CD4-positive, alpha-beta T cell treated with Interleukin-12 subunit alpha and Interleukin-12 subunit beta, for 1 hour (primary cell): ENCODE measurements at regions not wholly inside any gene's neighbourhood (a gene's known extent, or its start where the extent isn't known, plus 50 kb on each side); places are given as distances from the start of the nearest gene placed in this dataset.
"Not testable (repeated sequence)": the region's sequence is repeated elsewhere in the genome, so short reads cannot be mapped to it uniquely, and the experiment has no call there.

Experiments
- DNase-seq: peaks from one replicate; pipeline ENCODE4 v3.0.0-alpha.2; 2020

GRCh38 chr6:140463312-140463710, 1088.9 kb upstream of the CITED2 start:
- DNase-seq, result no peak

DNA sequence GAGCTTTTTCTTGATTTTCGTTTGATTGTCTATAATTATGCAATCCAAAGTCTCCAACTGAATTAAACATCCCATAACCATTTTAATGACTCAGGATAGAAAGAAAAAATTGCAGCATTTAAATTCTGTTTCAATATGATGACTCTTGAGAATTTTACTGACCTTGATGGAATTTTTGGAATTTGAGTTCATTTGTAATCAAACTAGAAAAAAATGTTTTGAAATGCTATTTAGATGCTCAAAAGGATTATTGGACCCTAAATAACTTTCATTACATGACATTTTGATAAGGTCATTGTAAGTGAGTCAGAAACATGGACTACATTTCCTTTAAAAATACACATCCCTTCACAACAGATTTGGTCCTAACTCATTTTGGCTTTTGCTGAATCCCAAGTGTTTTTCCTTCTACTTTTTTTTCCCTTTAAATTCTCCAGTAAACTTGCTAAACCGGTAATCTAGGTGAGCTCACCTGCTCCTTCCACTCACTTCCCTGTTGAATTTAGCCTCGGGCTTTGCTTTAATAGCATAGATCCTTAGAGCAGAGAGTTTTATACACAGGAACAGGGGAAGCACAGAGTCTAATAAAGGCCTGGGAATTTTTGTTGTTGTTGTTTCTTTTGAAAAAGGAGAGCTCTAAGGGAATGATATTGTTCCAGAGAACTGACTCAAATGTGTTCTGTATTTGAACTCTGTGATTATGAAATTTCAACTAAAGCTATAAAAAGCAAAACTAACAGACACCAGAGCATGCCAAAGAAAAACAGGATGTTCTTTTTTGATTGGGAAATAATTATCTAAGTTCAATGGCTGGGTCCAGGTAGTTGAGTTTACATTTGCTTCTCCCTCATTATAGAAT, 1088.2 kb upstream of the CITED2 start:
- DNase-seq, result no peak

DNA sequence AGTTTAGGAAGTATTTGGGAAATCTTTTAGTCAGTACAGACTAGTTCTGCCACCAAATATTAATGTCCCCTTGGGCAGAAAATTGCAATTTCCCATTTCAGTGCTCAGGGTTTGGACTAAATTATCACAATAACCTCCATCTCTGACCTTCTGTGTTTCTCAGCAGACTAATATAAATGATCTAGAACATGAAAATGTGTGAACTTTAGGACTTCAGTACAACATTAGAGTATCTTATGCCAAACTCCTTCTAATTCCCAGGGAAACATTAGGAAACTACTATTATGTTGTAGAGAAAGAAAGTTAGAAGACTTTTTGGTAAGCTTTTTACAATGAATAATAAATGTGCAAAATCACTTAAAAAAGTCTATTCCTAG, 1087.6 kb upstream of the CITED2 start:
- no peak for DNase-seq

DNA sequence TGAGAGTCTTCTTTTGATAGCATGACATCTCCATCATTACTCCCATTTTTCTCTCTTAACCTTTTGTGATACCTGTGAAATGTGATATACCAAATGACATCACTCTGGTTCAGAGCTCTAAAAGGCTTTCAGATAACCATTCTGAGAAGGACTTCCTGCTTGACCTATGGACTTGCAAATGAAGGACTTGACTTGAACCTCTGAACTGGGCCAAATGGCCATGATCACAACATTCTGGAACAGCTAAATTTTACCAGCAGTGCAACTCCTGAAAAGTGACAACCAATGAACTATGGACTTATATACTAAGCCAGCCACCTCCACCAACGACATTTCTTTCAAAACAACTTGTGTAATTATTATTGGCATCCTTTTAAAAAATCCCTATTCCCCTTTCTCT, 1085.8 kb upstream of the CITED2 start:
- DNase-seq, result no peak

DNA sequence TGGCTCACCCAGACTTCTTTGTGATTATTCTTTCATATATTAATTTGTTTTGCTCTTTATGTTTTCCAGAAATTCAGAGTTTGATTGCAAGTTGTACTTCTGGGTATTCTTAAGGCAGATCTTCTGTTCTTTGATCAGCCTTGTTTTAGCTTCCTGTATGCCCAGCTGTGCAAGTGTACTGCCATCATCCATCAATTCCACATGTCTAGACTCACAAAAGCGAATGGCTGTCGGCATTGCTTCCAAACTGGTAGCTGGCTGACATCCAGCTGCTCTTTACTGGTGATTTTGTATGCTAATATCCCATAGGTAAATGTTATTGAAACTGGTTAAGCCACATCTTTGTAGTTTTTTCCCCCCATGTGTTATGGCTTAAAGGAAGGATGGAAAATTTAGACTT, 1084.8 kb upstream of the CITED2 start:
- DNase-seq, result no peak

- DNase-seq, result no peak
These were observed 1071.8 kb upstream of the CITED2 start for GRCh38 chr6:140446241-140446640.

- no peak for DNase-seq
These were observed 1071.1 kb upstream of the CITED2 start for GRCh38 chr6:140445474-140446004.

DNA sequence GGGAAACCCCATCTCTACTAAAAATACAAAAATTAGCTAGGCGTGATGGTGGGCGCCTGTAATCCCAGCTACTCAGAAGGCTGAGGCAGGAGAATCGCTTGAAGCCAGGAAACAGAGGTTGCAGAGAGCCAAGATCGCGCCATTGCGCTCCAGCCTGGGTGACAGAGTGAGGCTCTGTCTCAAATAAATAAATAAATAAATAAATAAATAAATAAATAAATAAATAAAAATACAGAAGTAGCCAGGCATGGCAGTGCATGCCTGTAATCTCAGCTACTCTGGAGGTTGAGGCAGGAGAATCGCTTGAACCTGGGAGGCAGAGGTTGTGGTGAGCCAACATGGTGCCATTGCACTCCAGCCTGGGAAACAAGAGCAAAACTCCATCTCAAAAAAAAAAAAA, 1068.7 kb upstream of the CITED2 start:
- DNase-seq, result not testable (repeated sequence)

DNA sequence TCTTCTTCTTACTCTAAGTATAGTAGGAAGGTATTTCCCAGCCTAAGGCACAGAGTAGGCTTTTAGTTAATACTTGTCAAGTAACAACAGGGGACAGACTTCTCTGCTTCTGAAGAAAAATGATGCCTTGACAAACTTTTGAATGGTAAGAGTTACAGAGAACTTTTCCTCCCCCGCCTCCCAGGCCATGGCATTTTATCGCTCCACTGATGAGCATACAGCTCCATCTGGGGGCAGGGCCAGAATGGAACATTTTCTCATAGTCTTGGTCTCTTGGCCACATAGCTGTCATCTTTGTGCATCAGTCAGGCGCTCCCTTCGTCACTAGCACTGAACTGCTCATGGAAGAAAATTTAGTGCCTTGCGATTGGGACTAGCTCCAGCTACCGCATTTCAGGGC, 1066.8 kb upstream of the CITED2 start:
- peak; percentile 4 for DNase-seq

- DNase-seq, result no peak
These were observed 1065.9 kb upstream of the CITED2 start for GRCh38 chr6:140440223-140440835.

GRCh38 chr6:140438346-140438735, 1063.9 kb upstream of the CITED2 start:
- DNase-seq, result no peak

- no peak for DNase-seq
These were observed 1063.3 kb upstream of the CITED2 start for GRCh38 chr6:140437619-140438345.

DNA sequence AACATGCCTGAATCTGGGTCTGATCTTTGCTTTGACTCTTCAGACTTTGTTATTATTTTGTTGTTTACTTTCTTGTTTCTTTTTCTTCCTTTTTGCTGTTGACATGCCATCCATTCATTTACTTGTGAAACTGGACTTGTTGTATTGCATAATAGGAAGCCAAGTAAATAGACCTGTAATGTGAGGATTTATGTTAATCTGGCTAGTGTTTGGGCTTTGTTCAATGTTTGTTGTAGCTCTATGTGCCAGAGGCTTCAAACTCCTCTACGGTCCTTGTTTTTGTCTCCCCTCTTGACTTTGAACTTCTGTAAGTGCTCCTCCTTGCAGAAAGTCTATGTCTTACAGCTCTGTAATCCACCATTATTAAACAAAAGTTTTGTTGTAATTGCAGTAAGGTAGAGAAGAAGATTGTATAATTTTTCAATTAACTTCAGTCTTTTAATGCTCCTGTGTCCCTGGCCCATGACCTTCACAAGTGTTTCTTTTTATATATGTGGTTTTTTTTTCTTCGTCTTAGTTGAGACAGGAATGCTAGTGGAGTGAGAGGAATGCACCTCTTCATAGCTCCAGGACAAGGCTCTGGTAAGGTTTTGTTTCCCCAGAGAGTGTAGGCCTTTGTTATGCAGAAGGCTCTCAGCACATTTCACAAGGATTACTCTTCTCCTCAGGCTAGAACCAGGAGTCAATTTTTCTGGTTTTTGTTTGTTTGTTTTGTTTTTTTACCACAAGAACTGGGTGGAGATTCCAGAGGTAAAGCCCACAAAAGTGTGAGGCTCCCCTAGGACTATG, 1061.8 kb upstream of the CITED2 start:
- no peak for DNase-seq

GRCh38 chr6:140434761-140435160, 1060.3 kb upstream of the CITED2 start:
- DNase-seq, result no peak

GRCh38 chr6:140433072-140433471, 1058.6 kb upstream of the CITED2 start:
- DNase-seq, result no peak

GRCh38 chr6:140427842-140428241, 1053.4 kb upstream of the CITED2 start:
- DNase-seq, result no peak

DNA sequence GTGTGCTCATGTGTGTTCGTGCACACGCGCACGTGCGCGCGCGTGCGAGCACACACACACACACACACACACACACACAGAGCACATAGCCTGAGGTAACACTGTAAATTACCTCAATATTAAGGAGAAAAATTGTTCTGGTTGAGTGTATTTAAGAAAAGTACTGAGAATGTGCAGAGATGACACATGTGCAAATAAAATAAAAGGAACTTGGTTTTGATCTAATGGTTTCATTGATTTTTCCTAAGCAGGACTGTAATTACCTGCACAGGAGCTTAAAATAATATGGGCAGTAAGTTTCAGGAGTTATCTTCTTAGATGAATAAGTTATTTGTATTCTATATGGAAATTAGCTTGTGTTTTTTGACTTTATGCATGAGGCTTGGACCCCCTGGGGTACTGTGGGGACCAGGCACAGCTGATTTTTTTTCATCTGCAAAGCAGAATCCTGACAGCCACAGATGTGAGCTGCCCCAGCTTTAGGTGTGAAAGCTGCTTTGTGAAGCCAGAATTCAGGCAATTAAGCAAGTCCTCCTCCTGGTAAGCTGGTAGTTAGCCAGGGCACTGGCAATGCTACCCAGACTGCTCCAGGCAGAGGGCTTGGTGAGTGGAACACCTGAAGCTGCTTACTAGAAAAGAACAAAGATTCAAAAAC, 1040.6 kb upstream of the CITED2 start:
- DNase-seq, result no peak

GRCh38 chr6:140403020-140403419, 1028.6 kb upstream of the CITED2 start:
- DNase-seq, result no peak

DNA sequence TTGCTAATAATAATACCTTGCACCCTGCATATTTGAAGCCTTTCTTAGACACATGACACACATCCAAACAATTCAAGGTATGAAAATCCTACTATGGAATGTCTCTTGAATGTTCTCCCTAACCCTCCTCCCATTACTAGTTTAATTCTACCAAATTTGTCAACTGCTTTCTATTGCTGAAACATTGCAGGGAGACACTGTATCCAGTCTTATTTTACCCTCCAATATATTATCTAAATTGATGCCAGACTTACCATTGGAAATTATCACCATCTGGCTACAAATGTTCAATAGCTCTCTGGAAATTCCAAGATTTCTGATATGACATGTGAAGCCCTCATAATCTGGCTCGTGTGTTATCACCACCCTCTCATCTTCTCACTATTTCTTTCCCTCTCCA, 1027.3 kb upstream of the CITED2 start:
- no peak for DNase-seq

GRCh38 chr6:140398076-140398475, 1023.6 kb upstream of the CITED2 start:
- DNase-seq, result no peak

- DNase-seq, result no peak
These were observed 1022.7 kb upstream of the CITED2 start for GRCh38 chr6:140397106-140397505.
